ENCODE measurements at regions not wholly inside any gene's neighbourhood (a gene's known extent, or its start where the extent isn't known, plus 50 kb on each side); places are given as distances from the start of the nearest gene placed in this dataset.

DNA sequence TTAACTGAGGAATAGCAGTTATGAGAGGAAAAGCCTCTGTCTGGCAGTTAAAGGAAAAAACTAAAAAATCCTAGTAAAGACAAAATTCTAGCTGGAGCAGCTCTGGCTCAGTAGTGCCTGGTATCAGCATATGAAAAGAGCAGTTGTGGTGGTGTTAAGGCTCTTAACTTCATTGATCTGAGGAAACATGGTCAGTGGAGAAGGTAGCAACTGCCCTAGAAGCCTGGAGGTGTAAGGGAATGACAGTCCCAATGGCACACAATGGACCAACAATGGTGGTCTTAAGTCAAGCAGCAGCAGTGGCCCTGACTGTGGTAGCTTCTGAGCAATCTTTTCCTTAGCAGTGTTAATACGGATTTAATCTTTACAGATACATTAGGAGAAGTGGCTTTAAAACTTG, 189.6 kb upstream of the POF1B start:
- TF ChIP-seq, protein P1, sequence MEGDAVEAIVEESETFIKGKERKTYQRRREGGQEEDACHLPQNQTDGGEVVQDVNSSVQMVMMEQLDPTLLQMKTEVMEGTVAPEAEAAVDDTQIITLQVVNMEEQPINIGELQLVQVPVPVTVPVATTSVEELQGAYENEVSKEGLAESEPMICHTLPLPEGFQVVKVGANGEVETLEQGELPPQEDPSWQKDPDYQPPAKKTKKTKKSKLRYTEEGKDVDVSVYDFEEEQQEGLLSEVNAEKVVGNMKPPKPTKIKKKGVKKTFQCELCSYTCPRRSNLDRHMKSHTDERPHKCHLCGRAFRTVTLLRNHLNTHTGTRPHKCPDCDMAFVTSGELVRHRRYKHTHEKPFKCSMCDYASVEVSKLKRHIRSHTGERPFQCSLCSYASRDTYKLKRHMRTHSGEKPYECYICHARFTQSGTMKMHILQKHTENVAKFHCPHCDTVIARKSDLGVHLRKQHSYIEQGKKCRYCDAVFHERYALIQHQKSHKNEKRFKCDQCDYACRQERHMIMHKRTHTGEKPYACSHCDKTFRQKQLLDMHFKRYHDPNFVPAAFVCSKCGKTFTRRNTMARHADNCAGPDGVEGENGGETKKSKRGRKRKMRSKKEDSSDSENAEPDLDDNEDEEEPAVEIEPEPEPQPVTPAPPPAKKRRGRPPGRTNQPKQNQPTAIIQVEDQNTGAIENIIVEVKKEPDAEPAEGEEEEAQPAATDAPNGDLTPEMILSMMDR (IDR thresholded peaks at IDR 0.05; ENCODE audit: control extremely low read depth in 1 of 3, insufficient read depth in 1 of 3, low read depth in 1 of 3, low read length in 3 of 3) = no peak
- TF ChIP-seq POU5F1 (IDR thresholded peaks at IDR 0.05; ENCODE audit: low read depth, low read length) (no peak), YY1 (IDR thresholded peaks at IDR 0.05; ENCODE audit: low read depth, low read length) (no peak), JUN (IDR thresholded peaks at IDR 0.05; ENCODE audit: low read depth, low read length) (no peak), POLR2AphosphoS5 (IDR thresholded peaks at IDR 0.05; ENCODE audit: low read depth, low read length) (no peak), POLR2A (IDR thresholded peaks at IDR 0.05; ENCODE audit: control extremely low read depth in 1 of 2, low read depth in 2 of 2, low read length in 2 of 2) (no peak)
